HTR-8/SVneo (cell line): ENCODE measurements at regions not wholly inside any gene's neighbourhood (a gene's known extent, or its start where the extent isn't known, plus 50 kb on each side); places are given as distances from the start of the nearest gene placed in this dataset.

ENCODE experiments used
- DNase-seq: peaks from one replicate; pipeline ENCODE4 v3.0.0; 2011; ENCODE audit warnings: low spot score, mixed read lengths; ENCODE audit not compliant: insufficient read length
- FAIRE-seq: peaks from 2 replicates; lab custom pipeline; 2011; peaks lifted over from hg19 to GRCh38; lab: Jason Lieb, UNC

- FAIRE-seq (no peak), DNase-seq (no peak)
These were observed 110.3 kb downstream of the RFLNA start for GRCh38 chr12:124405151-124405550.

GRCh38 chr12:124404162-124404784 is 109.4 kb downstream of the RFLNA start:
- no peak for DNase-seq
- no peak for FAIRE-seq

DNA sequence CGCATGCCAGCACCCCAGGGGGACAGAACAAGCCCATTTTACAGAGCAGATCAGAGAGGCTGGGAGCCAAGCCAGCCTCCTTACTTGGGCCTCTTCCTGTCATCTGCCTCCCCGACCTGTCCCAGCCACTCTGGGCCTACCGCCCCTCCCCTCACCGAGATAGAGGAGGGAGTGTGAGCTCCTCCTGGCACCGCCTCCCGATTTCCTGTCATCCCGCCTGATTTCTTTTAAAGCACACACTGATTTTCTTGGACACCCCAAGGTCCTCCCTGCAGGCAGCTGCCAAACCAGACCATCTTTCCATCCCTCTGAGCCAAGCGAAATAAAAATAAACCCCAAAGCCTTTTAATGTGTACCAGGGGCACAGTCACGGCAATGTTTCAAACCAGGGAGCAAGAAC is 108.4 kb downstream of the RFLNA start:
- no peak for FAIRE-seq

DNA sequence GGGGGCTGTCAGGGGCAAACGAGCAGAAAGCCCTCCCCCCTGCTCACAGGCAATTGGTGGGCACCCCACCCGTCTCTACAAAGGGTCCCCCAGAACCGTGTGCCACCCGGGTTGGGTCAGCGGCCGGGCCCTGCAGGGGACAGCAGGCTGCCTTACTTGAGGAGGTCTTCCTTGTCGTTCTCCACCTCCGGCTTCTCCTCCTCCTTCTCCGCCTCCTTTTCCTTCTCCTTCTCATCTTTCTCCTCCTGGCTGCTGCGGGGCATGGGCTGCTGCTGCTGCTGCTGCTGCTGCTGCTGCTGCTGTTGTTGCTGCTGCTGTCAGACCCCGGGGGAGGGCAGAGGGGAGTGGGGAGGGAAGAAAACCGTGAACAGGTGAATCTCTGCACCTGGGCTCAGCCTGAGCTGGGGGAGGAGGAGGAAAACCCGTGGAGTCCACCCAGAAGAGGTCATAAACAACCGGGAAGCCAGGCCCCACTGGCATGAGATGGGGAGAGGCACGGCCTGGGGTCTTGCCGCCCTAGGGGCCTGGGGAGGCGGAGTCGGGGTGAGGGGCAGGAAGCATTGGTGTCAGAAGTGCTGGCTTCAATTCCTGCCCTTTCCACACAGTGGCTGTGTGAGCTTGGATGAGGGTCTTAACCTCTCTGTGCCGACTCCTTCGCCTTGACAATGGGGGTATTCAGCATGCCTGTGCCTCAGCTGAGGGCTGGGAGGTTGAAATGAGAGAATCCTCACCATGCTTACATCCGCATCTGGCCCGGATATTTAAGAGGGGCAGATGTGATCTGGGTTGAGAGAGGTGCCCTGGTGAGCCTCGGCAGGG is 107.6 kb downstream of the RFLNA start:
- FAIRE-seq (no peak), DNase-seq (no peak)

More for the DNA sequence above, 108.4 kb downstream of the RFLNA start:
- no peak for DNase-seq

GRCh38 chr12:124401704-124402221 is 106.9 kb downstream of the RFLNA start:
- FAIRE-seq = no peak
- DNase-seq = no peak

GRCh38 chr12:124400124-124400523 is 105.2 kb downstream of the RFLNA start:
- no peak for DNase-seq
- FAIRE-seq = no peak

GRCh38 chr12:124399622-124400021 is 104.7 kb downstream of the RFLNA start:
- FAIRE-seq (no peak), DNase-seq (no peak)

DNA sequence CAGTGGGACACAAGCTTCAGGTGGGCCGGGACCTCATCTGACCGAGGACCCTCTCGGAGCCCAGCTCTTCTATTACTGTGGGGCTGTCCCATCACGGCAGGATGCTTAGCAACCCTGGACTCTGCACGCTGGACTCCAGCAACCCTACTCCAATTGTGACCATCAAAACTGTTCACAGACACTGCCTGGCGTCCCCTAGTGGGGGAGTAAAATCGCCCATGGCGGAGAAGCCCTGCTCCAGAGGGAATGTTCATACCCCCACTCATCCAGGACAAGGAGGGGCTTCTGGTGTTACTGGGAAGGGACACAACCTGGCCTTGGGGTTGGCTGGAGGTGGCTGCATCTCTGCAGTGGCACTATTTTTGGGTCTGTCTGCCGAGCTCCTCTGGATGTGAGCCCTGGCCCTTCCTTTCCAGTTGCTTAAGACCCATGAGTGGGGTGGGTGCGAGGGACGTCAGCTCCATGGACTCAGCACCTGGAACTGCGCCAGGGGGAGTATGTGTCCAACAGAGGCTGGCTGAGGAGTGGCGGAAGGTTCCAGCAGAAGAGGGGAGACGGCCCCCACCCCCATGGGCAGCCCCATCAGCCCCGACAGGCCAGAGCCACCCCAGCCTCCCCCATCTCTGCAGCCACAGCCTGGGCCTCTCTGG is 103.8 kb downstream of the RFLNA start:
- FAIRE-seq (no peak), DNase-seq (no peak)

- no peak for DNase-seq
- FAIRE-seq = no peak
These were observed 103.1 kb downstream of the RFLNA start for GRCh38 chr12:124397807-124398577.

GRCh38 chr12:124397399-124397679 is 102.4 kb downstream of the RFLNA start:
- no peak for DNase-seq
- FAIRE-seq = no peak

GRCh38 chr12:124396544-124397398 is 101.9 kb downstream of the RFLNA start:
- no peak for FAIRE-seq

GRCh38 chr12:124395986-124396385 is 101.1 kb downstream of the RFLNA start:
- no peak for FAIRE-seq
- no peak for DNase-seq

More at GRCh38 chr12:124396544-124397398, 101.9 kb downstream of the RFLNA start:
- no peak for DNase-seq

- DNase-seq (no peak), FAIRE-seq (no peak)
These were observed 100.4 kb downstream of the RFLNA start for GRCh38 chr12:124395284-124395752.

DNA sequence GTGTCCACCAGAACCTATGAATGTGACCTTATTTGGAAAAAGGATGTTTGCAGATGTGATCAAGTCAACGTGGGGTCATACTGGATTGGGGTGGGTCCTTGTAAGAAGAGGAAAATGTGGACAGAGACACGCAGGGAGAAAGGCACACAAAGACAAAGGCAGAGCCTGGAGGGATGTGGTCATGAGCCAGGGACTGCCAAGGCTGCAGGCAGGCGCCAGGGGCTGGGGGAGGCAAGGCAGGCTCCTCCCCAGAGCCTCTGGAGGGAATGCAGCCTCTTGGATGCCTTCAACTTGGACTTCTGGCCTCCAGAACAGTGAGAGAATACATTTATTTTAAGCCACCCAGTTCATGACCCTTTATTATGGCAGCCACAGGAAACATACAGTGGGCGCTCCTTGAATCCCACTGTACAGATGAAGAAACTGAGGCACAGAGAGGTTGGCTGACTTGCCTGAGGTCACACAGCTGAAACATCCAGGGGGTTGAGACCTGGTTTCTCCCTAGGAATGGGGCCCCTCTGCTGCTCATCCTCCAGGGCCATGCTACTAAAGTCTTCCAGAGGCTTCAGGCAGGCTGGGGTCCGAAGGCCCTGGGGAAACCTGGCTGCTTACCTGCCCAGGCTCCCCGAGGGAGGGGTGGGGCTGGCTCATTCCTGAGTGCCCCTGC is 99.7 kb downstream of the RFLNA start:
- DNase-seq = no peak
- FAIRE-seq = no peak

DNA sequence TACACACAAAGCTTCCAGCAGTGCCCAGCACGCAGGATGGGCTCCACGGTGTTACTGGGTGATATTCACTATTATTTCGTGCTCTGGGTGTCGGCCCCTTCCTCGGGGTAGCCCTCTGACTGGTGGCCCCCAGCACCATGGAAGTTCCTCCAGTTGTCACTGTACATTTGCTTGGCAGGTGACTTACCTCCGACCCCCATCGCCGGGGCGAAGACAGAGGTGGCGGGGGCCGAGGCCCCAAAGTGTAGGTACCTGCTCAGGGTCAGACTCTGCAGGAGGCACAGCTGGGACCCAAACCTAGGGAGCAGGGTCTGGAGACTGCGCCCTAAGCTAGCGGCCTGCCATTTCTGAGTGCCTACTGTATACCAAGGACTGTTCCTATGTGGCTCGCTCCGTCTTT is 98.9 kb downstream of the RFLNA start:
- no peak for FAIRE-seq

GRCh38 chr12:124393414-124393790 is 98.5 kb downstream of the RFLNA start:
- DNase-seq = no peak
- FAIRE-seq = no peak

More for the DNA sequence above, 98.9 kb downstream of the RFLNA start:
- DNase-seq = no peak

DNA sequence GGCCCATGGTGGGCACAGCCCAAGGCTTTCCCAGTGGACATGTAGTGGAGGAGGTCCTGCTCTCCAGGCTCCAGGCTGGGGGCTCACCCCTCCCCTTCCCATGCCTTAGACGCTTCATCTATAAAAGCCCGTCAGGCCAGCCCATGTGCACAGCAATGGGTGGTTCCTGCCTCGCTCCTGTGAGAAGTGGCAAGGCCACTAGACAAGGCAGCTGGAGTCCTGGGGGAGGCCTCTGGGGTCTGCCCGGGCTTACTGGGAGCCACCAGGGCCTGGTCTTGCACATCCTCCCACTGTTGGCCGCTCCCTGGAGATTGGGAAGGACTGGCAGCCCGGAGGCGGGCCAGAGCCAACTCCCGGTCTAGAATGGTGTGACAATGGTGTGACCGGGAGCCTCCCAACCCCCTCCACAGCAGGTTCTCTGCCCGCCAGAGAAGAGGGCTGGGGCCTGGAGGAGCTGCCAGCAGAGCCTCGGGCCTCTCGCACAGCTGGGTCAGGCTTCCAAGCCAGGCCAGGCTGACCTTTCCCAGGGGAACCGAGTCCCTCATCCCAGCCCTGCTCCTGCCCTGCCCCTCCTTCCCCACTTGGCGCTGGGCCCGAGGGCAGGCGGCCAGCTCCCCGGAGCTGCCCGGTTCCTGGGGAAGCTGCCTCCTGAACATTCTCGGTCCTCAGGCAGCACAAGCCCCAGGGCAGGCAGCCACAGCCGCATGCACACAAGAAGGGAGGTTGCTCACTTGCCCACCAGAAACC is 97.9 kb downstream of the RFLNA start:
- FAIRE-seq = no peak
- DNase-seq = no peak

DNA sequence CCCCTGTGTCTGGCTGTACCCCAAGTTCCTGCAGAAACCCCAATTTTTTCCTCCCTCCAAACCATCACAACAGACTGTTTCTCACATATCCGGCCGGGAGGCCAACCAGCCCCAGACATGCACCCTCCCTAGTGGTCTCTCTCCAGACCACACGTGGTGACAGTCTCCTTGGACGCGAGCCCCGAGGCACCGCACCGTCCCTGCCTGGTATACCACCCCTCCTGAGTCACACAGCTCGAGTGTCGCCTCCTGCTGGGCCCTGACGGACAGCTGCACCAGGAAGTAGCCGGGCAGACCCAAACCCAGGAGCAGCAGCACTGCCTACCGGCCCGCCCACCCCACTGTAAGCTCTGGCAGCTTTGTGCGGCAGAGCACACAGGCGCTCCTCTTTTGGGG is 97.4 kb downstream of the RFLNA start:
- DNase-seq (no peak), FAIRE-seq (peak; percentile 26)
